ENCODE measurements at regions not wholly inside any gene's neighbourhood (a gene's known extent, or its start where the extent isn't known, plus 50 kb on each side); places are given as distances from the start of the nearest gene placed in this dataset.

DNA sequence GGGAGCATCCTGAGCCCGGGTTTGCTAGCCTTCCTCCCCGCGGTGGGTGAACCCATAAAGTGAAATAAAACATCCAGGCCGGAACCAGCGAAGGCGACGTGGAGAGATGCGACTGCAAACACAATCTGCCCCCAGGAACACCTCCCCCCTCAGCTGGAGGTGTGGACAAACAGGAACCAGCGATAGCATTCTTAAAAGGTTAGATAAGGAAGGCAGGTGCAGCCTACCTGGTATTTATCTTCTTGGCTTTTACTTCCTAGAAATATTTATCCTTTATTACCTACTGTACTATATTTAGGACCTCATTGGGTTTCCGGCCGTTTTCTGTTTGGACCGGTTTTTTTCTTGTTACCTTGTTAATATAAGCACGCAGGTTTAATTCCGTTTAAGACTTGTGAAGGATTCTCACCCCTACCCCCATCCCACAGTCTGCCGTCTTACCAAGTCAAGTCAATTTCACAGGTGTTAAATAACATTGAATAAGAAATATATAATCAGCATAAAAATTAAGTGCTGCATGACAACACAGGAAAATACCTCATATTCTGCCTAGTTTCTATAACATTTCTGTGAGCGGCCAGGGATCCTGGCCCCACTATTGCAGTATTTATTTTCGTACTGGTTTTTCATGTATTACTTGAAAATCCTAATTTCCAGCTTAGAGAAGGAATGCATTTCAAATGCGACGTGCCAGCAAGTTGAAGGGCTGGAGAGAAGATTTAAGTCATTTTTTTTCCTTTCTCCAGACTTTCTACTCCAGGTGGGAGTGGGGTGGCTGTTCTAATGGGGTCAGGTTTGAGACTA lies 224.0 kb upstream of the ID2 start:
- Histone ChIP-seq H3K9me2 (replicated peaks; ENCODE audit: low read depth, low read length) (no peaks in the 10 kb centered on the region), H3K9me3 (ENCODE audit: insufficient read depth, low read depth, low read length) (no peaks in the 10 kb centered on the region), H3K4me1 (ENCODE audit: insufficient read depth, low read length, poor library complexity, severe bottlenecking) (peaks cover 53% of the 10 kb centered on the region), H2AFZ (ENCODE audit: low read length) (no peak overlapping the region), H3F3A (ENCODE audit: low read depth) (peaks cover 9% of the 10 kb centered on the region), H4K20me1 (ENCODE audit: insufficient read depth, low read length, poor library complexity, severe bottlenecking) (no peaks in the 10 kb centered on the region), H3K27me3 (ENCODE audit: insufficient read depth, low read length, poor library complexity, severe bottlenecking) (no peaks in the 10 kb centered on the region), H3K4me2 (ENCODE audit: low read depth, low read length, poor library complexity, severe bottlenecking) (no peak overlapping the region), H3K36me3 (ENCODE audit: insufficient read depth, low read length) (no peaks in the 10 kb centered on the region), H3K79me2 (ENCODE audit: insufficient read depth, low read length) (no peaks in the 10 kb centered on the region), H3K9ac (ENCODE audit: low read depth, low read length, poor library complexity, severe bottlenecking) (peak overlapping the region; percentile 16), H3K4me3 (ENCODE audit: low read length, poor library complexity, severe bottlenecking) (no peak overlapping the region)
- TF ChIP-seq EZH2phosphoT487 (IDR thresholded peaks at IDR 0.05; ENCODE audit: borderline replicate concordance) = no peak
- TF ChIP-seq, protein P1, sequence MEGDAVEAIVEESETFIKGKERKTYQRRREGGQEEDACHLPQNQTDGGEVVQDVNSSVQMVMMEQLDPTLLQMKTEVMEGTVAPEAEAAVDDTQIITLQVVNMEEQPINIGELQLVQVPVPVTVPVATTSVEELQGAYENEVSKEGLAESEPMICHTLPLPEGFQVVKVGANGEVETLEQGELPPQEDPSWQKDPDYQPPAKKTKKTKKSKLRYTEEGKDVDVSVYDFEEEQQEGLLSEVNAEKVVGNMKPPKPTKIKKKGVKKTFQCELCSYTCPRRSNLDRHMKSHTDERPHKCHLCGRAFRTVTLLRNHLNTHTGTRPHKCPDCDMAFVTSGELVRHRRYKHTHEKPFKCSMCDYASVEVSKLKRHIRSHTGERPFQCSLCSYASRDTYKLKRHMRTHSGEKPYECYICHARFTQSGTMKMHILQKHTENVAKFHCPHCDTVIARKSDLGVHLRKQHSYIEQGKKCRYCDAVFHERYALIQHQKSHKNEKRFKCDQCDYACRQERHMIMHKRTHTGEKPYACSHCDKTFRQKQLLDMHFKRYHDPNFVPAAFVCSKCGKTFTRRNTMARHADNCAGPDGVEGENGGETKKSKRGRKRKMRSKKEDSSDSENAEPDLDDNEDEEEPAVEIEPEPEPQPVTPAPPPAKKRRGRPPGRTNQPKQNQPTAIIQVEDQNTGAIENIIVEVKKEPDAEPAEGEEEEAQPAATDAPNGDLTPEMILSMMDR (conservative IDR thresholded peaks at IDR 0.05; ENCODE audit: low read length) = no peak

DNA sequence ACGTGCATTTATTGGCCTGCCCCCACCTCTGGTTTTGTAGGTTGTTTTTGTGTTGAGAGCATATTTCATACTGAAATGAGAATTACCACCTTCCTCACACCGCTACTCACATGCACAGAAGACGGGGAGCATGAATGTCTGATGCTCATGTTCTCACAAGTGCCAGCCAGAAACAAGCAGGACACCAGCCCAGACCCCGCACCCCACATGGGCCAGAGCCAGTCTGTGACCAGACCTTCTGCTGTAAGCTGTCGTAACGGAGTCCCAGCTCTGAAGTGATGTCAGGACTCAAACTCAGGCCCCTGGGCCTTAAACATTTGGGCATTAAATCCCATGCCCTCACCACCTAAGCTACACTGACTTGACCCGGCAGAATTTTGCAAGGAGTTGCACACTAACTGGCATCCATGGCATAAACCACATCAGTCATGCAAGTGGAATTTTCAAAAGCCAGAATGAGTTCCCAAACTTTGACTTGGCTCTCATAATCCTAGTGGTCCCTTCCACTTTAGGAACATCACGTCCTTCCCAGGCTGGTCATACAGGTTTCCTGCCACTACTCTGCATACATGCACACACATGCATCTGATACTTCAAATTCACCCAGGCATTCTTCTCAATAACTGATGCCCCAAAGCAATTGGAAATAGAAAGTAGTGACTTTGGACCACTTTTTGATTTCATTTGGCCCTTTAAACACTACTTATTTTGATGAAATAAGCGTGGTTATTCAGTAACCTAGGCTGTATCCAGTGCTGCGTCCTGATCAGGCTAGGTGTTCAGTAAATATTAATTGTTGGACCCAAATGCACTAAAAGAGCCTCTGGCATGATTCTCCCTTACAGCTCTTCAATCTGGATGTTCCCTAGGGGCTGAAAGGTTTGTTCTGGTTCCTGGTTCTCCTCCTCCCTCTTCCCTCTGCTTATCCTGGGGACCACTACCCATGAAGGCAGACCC lies 223.1 kb upstream of the ID2 start:
- no peak overlapping the region for H3K4me3 ChIP-seq (ENCODE audit: low read length, poor library complexity, severe bottlenecking)
- no peak overlapping the region for H3K9ac ChIP-seq (ENCODE audit: low read depth, low read length, poor library complexity, severe bottlenecking)
- H3K4me1 ChIP-seq (ENCODE audit: insufficient read depth, low read length, poor library complexity, severe bottlenecking) = peaks cover 57% of the 10 kb centered on the region
- no peaks in the 10 kb centered on the region for H4K20me1 ChIP-seq (ENCODE audit: insufficient read depth, low read length, poor library complexity, severe bottlenecking)
- H3F3A ChIP-seq (ENCODE audit: low read depth) = peaks cover 9% of the 10 kb centered on the region
- no peaks in the 10 kb centered on the region for H3K36me3 ChIP-seq (ENCODE audit: insufficient read depth, low read length)
- H2AFZ ChIP-seq (ENCODE audit: low read length) = no peak overlapping the region
- no peak overlapping the region for H3K4me2 ChIP-seq (ENCODE audit: low read depth, low read length, poor library complexity, severe bottlenecking)
- no peaks in the 10 kb centered on the region for H3K79me2 ChIP-seq (ENCODE audit: insufficient read depth, low read length)
- H3K9me2 ChIP-seq (replicated peaks; ENCODE audit: low read depth, low read length) = no peaks in the 10 kb centered on the region
- H3K27me3 ChIP-seq (ENCODE audit: insufficient read depth, low read length, poor library complexity, severe bottlenecking) = no peaks in the 10 kb centered on the region
- TF ChIP-seq, protein P1 (conservative IDR thresholded peaks at IDR 0.05; ENCODE audit: low read length) = no peak
- TF ChIP-seq EZH2phosphoT487 (IDR thresholded peaks at IDR 0.05; ENCODE audit: borderline replicate concordance) = no peak
- H3K9me3 ChIP-seq (ENCODE audit: insufficient read depth, low read depth, low read length) = no peaks in the 10 kb centered on the region

DNA sequence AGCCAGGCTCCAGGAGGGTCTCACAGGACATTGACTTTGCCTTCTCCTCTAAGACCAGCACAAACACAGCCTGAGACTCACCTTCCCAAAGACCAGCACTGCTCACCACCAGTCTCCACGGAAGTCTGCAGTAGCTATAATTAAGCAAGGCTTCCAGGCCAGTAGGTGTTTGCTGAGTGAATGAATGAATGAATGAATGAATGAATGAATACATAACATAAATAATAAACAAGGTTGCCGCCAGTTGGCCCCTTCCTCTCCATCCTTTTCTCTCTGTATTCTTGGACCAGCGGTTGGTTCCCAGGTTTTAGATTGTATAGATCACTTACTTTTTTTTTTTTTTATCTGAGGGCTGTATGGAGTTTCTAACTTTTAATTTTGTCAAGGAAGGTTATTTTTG lies 222.4 kb upstream of the ID2 start:
- H3K36me3 ChIP-seq (ENCODE audit: insufficient read depth, low read length) = no peaks in the 10 kb centered on the region
- H3K4me3 ChIP-seq (ENCODE audit: low read length, poor library complexity, severe bottlenecking) = no peak overlapping the region
- H3F3A ChIP-seq (ENCODE audit: low read depth) = peaks cover 9% of the 10 kb centered on the region
- H4K20me1 ChIP-seq (ENCODE audit: insufficient read depth, low read length, poor library complexity, severe bottlenecking) = no peaks in the 10 kb centered on the region
- H3K27me3 ChIP-seq (ENCODE audit: insufficient read depth, low read length, poor library complexity, severe bottlenecking) = no peaks in the 10 kb centered on the region
- H3K4me2 ChIP-seq (ENCODE audit: low read depth, low read length, poor library complexity, severe bottlenecking) = no peak overlapping the region
- no peak overlapping the region for H2AFZ ChIP-seq (ENCODE audit: low read length)
- no peaks in the 10 kb centered on the region for H3K79me2 ChIP-seq (ENCODE audit: insufficient read depth, low read length)
- no peaks in the 10 kb centered on the region for H3K9me3 ChIP-seq (ENCODE audit: insufficient read depth, low read depth, low read length)
- H3K9ac ChIP-seq (ENCODE audit: low read depth, low read length, poor library complexity, severe bottlenecking) = no peak overlapping the region
- TF ChIP-seq, protein P1 (conservative IDR thresholded peaks at IDR 0.05; ENCODE audit: low read length) = no peak
- no peak for TF ChIP-seq EZH2phosphoT487 (IDR thresholded peaks at IDR 0.05; ENCODE audit: borderline replicate concordance)
- H3K4me1 ChIP-seq (ENCODE audit: insufficient read depth, low read length, poor library complexity, severe bottlenecking) = peaks cover 50% of the 10 kb centered on the region
- no peaks in the 10 kb centered on the region for H3K9me2 ChIP-seq (replicated peaks; ENCODE audit: low read depth, low read length)

Measured in Loucy (cell line).